ENCODE measurements at regions not wholly inside any gene's neighbourhood (a gene's known extent, or its start where the extent isn't known, plus 50 kb on each side); places are given as distances from the start of the nearest gene placed in this dataset.

DNA sequence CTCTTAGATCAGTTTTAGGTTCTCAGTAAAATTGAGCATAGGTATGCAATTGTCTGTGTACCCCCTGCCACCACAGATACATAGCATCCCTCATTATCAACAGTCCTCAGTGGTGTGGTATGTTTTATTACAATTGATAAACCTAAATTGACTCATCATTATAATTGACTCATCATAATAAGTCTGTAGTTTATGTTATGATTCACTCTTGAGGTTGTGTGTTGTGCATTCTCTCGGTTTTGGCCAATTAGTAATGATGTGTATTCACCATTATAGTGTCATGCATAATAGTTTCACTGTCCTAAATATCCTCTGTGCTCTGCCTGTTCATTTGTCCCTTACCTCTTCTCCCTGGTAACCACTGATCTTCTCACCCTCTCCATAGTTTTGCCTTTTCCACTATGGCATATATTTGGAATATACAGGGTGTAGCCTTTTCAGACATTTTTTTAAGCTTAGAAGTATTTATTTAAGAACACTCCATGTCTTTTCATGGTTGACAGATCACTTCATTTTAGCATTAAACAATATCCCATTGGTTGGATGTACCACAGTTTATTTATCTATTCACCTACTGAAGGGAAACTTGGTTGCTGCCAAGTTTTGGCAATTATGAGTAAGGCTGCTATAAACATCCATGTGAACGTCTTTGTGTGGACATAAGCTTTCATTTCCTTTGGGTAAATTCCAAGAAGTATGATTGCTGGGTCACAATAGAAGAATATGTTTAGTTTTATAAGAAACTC, 1620.6 kb upstream of the MIR17HG start:
- H3K4me1 Mint-ChIP-seq (ENCODE audit: unreplicated experiment) = no peaks in the 10 kb centered on the region
- no peak overlapping the region for H3K27ac Mint-ChIP-seq (ENCODE audit: unreplicated experiment)
- TF ChIP-seq, protein P1, sequence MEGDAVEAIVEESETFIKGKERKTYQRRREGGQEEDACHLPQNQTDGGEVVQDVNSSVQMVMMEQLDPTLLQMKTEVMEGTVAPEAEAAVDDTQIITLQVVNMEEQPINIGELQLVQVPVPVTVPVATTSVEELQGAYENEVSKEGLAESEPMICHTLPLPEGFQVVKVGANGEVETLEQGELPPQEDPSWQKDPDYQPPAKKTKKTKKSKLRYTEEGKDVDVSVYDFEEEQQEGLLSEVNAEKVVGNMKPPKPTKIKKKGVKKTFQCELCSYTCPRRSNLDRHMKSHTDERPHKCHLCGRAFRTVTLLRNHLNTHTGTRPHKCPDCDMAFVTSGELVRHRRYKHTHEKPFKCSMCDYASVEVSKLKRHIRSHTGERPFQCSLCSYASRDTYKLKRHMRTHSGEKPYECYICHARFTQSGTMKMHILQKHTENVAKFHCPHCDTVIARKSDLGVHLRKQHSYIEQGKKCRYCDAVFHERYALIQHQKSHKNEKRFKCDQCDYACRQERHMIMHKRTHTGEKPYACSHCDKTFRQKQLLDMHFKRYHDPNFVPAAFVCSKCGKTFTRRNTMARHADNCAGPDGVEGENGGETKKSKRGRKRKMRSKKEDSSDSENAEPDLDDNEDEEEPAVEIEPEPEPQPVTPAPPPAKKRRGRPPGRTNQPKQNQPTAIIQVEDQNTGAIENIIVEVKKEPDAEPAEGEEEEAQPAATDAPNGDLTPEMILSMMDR (IDR thresholded peaks at IDR 0.05; ENCODE audit: unreplicated experiment) = no peak
- no peaks in the 10 kb centered on the region for H3K9me3 Mint-ChIP-seq (ENCODE audit: unreplicated experiment)
- H3K4me3 Mint-ChIP-seq (ENCODE audit: unreplicated experiment) = no peak overlapping the region
- no peaks in the 10 kb centered on the region for H3K36me3 Mint-ChIP-seq (ENCODE audit: low read depth, unreplicated experiment)
- no peaks in the 10 kb centered on the region for H3K27me3 Mint-ChIP-seq (ENCODE audit: unreplicated experiment)
- no peak for DNase-seq (ENCODE audit: low spot score)

DNA sequence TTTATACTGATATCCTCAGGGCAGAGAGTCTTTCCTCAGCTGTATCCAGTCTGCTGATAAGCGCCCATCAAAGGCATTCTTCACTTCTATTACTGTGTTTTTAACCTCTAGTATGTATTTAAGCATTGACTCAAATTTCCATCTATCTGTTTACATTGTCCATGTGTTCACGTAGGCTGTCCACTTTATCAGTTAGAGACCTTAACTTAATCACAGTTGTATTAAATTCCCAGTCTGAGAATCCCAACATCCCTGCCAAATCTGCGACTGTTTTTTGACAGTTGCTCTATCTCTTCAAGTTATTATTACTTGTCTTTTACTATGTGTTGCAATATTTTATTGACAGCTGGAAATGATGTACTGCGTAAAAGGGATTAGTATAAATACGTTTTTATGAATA, 1613.7 kb upstream of the MIR17HG start:
- H3K27ac Mint-ChIP-seq (ENCODE audit: unreplicated experiment) = no peak overlapping the region
- DNase-seq (ENCODE audit: low spot score) = no peak
- no peak overlapping the region for H3K4me3 Mint-ChIP-seq (ENCODE audit: unreplicated experiment)
- H3K4me1 Mint-ChIP-seq (ENCODE audit: unreplicated experiment) = no peaks in the 10 kb centered on the region
- H3K36me3 Mint-ChIP-seq (ENCODE audit: low read depth, unreplicated experiment) = no peaks in the 10 kb centered on the region
- no peaks in the 10 kb centered on the region for H3K27me3 Mint-ChIP-seq (ENCODE audit: unreplicated experiment)
- TF ChIP-seq, protein P1 (IDR thresholded peaks at IDR 0.05; ENCODE audit: unreplicated experiment) = no peak
- no peaks in the 10 kb centered on the region for H3K9me3 Mint-ChIP-seq (ENCODE audit: unreplicated experiment)

DNA sequence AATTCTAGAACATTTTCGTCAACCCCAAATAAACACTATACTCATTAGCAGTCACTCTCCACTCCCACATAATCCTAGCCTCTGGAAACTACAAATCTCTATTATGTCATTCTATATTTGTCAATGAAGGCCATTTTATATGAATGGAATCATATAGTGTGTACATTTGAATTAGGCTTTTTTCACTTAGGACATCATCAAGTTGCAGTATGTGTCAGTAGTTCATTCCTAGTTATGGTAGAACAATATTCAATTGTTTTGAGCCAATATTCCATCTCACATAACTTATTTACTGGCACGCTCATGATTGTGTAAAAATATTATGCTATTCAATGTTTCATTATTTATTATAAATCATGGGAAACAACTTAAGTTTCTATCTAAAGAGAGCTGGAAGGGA, 1610.4 kb upstream of the MIR17HG start:
- DNase-seq (ENCODE audit: low spot score) = no peak
- H3K27me3 Mint-ChIP-seq (ENCODE audit: unreplicated experiment) = no peaks in the 10 kb centered on the region
- no peak overlapping the region for H3K4me3 Mint-ChIP-seq (ENCODE audit: unreplicated experiment)
- H3K4me1 Mint-ChIP-seq (ENCODE audit: unreplicated experiment) = no peaks in the 10 kb centered on the region
- TF ChIP-seq, protein P1 (IDR thresholded peaks at IDR 0.05; ENCODE audit: unreplicated experiment) = no peak
- H3K9me3 Mint-ChIP-seq (ENCODE audit: unreplicated experiment) = no peaks in the 10 kb centered on the region
- no peaks in the 10 kb centered on the region for H3K36me3 Mint-ChIP-seq (ENCODE audit: low read depth, unreplicated experiment)
- no peak overlapping the region for H3K27ac Mint-ChIP-seq (ENCODE audit: unreplicated experiment)

DNA sequence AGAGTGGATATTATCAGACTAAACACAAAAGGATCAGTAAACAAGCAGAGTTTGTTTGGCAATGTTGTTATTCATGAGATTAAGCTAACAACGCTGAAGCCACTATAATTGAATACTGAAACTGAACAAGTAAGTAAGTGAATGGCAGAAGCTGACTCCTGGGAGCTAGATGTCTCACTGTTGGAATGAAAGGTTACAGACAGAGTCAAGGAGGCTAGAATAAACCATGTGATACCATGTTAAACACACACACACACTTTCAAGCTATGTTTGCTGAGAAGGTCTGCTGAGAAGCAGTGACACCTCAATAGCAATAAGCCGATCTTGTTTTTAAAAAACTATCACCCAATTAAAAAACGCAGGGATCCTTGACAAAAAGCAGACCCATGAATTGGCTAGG, 1609.4 kb upstream of the MIR17HG start:
- no peaks in the 10 kb centered on the region for H3K9me3 Mint-ChIP-seq (ENCODE audit: unreplicated experiment)
- TF ChIP-seq, protein P1 (IDR thresholded peaks at IDR 0.05; ENCODE audit: unreplicated experiment) = no peak
- H3K36me3 Mint-ChIP-seq (ENCODE audit: low read depth, unreplicated experiment) = no peaks in the 10 kb centered on the region
- H3K27me3 Mint-ChIP-seq (ENCODE audit: unreplicated experiment) = no peaks in the 10 kb centered on the region
- no peak overlapping the region for H3K27ac Mint-ChIP-seq (ENCODE audit: unreplicated experiment)
- DNase-seq (ENCODE audit: low spot score) = no peak
- H3K4me3 Mint-ChIP-seq (ENCODE audit: unreplicated experiment) = no peak overlapping the region
- no peaks in the 10 kb centered on the region for H3K4me1 Mint-ChIP-seq (ENCODE audit: unreplicated experiment)

DNA sequence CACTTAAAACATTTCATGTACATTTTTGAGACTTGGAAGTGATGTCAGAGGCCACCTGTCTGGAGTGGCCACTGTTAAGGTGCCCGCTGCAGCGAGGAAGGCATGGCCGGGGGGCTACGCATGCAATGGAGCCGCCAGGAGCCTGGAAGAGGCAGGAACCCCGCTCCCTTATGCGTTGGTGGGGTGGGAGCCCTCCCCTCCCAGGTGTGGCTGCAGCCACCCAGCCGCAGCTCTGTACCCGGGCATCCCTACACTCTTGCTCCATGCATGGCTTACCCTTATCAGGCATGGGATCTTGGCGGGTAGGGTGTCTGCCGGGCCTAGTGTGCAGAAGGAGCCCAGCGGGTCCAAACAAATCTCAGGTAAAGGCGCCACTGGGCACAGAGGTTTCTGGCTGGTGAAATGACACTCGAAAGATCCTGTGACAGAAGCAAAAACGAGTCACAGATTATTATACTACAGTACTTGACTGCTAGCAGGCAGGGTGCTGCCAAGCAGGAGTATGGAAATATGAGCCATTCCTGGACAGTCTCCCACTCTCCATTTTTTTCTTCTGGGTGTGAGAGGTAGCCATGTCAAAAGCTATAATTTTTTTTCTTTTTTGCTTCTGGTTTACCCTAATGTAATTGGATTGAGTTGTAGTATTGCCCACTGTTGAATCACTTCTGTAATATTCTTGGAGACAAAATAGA, 1606.3 kb upstream of the MIR17HG start:
- TF ChIP-seq, protein P1 (IDR thresholded peaks at IDR 0.05; ENCODE audit: unreplicated experiment) = no peak
- Mint-ChIP-seq H3K27ac (ENCODE audit: unreplicated experiment) (no peak overlapping the region), H3K36me3 (ENCODE audit: low read depth, unreplicated experiment) (no peaks in the 10 kb centered on the region), H3K27me3 (ENCODE audit: unreplicated experiment) (no peaks in the 10 kb centered on the region), H3K9me3 (ENCODE audit: unreplicated experiment) (no peaks in the 10 kb centered on the region), H3K4me1 (ENCODE audit: unreplicated experiment) (no peaks in the 10 kb centered on the region), H3K4me3 (ENCODE audit: unreplicated experiment) (no peak overlapping the region)
- DNase-seq (ENCODE audit: low spot score) = no peak
